GM19455 (cell line): ENCODE measurements at regions not wholly inside any gene's neighbourhood (a gene's known extent, or its start where the extent isn't known, plus 50 kb on each side); places are given as distances from the start of the nearest gene placed in this dataset.

ENCODE experiments used
- ATAC-seq: cut with Tn5 transposase; IDR thresholded peaks from one replicate; pipeline ENCODE4 v1.9.1; 2021; ENCODE audit not compliant: unreplicated experiment

DNA sequence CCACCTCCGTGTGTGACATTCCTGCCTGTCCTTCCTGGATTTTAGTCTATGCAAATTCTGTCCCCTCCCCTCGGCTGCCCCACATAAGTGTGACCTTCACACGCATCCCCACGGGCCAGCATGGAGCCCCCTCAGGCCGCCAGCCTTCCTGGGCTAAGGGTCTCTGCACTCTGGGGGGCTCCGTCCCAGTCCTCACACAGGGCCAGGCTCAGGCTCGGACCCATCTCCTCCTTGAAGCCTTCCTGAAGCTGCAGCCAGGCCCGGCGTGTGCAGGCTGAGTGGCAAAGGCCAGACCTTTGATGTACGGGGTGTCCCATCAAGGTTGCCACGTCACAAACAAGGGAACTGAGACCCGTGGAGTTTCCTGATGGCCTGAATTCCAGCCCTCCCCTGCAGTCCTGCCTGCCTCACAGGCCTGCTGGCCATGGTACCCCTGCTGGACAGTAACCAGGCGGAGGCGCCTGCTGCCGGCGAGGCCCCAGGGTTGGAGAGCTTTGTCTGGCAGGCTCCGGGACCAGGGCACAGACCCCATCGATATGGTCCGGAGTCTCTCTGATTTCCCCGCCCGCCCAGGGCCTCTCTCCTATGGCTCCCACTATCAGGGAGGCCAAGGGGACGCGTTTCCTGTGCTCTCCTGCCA, 791.7 kb downstream of the BRD1 start:
- ATAC-seq = no peak

DNA sequence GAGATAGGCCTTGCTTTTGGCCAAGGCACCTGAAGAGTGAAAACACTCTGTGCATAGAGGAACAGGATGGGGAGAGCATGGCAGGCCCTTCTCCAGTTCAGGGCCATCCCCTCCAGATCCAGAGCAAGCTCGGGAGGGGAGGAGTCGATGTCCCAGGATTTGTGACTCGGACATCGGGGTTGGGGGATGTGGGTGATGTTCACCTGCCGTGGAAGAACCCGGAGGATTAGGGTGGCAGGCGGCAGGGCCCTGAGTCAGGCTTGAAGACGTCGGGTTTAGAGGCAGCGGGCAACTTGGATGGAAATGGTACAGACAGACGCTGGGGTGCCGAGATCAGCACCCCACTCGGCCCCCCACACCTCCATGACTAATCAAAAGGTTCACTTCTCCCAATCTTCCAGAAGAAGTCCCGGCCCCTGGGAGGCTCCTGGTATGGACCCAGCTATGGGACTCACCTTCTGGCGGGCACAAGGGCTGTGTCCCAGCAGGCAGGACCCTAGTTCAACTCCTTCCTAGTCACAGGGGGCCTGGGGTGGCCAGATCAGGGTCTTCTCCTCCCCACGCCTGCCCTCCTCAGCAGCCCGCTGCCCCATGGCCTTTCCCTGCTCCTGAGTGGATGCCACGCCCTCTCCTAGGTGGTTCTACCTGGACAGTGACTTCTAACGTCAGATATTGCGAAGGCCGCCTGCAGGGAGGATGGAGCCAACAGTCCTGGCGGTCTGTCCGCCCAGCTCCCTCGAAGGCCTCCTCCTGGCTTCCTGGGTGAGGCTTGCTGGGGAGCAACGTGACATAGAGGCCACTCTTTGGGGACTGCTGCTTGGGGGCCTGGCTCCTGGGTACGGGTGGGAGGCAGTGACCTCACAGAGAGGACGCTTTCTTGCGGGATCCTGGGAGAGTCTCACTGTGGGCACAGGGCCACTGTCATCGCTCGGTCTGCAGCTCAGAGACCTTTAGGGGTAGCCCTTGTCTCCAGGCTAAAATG, 792.5 kb downstream of the BRD1 start:
- ATAC-seq = no peak

DNA sequence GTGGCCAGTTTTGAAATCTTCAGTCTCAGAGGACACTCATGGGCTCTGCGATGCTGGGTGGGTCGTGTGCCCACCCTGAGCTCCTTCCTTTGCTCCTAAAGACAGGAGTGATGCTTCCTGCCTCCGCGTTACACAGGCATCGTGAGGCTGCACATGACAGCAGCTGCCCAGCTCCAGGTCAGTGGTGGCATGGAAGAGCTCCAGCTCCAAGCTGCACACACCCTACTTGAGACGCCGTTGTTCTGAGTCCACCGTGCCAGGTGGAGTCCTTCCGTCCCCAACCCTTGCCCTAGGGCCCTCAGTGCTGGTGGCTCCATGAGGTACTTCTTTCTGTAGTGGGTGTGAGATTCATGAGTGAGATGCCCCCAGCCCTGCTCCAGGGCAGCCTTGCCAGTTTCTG, 794.1 kb downstream of the BRD1 start:
- ATAC-seq = no peak

DNA sequence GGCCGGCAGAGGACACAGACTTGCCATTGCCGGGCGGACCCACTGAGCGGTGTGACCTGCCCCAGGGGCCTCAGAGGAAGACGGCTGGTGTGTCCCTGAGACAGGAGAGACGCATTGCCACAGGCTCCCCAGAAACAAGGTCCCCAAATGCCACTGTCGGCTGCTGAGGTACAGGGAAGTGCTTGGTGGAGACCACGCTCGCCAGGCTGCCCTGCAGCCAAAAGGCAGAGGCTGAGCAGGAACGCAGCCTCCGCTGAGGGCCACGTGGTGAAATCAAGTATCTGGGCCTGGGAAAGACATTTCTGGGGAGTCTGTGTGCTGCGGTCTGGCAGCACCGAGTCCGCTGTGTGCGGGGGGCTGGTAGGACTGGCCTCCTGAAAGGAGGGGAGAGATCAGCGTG, 794.9 kb downstream of the BRD1 start:
- no peak for ATAC-seq

DNA sequence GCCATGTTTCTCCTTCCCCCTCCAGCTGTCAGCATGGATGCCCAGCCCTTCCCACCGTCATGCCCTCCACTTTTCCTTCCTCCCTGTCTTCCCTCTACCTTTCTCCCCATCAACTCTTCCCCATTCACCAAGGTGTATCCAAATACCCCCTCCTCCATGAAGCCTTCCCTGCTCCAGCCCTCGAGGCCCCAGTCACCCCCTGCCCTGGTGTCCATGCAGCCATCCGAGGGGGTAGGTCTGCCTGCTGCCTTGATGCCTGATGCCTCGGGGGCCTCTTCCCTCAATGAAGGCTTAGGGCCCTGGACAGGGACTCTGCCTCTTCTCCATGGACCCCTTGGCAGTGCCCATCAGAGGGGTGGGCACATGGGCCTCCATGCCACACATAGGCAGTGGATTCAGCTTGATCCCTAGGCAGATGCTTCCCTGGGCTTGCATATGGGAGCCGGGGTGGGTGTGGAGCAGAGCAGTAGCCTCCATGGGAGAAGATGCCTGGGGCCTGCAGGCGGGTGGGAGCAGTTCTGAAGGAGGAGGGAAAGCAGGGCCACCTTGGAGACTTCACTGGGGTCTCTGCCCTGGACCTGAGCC, 795.8 kb downstream of the BRD1 start:
- no peak for ATAC-seq

DNA sequence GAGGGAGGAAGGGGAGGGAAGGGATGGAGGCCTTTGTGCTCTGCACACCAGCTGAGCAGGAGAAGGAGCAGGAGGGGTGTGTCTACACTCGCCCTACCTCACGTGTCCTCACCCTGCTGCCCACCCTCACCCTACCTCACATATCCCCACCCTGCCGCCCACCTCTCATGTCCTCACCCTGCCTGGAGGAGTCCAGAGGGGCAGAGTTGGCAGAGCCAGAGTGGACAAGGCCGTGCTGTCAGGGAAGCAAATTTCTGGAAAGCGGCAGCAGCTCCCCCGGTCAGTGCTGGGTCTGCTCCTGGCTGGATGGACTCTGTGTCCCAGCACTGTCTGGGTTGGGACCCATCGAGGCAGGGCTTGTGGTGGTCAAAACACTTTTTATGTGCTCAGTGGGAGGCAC, 799.6 kb downstream of the BRD1 start:
- no peak for ATAC-seq

DNA sequence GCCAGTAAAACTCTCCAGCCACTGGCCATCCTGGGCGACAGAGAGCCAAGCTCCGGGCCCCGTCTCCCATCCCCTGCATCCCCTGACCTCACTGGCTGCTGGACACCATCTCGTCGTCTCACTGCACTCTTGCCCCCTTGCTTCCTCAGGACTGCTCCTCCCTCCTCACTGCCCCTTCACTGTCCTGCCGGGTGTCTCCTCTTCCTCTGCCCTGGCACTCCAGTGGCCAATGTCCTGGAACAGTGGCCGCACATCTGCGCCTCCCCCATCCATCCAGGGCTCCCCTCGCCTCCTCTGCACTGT, 800.4 kb downstream of the BRD1 start:
- no peak for ATAC-seq

DNA sequence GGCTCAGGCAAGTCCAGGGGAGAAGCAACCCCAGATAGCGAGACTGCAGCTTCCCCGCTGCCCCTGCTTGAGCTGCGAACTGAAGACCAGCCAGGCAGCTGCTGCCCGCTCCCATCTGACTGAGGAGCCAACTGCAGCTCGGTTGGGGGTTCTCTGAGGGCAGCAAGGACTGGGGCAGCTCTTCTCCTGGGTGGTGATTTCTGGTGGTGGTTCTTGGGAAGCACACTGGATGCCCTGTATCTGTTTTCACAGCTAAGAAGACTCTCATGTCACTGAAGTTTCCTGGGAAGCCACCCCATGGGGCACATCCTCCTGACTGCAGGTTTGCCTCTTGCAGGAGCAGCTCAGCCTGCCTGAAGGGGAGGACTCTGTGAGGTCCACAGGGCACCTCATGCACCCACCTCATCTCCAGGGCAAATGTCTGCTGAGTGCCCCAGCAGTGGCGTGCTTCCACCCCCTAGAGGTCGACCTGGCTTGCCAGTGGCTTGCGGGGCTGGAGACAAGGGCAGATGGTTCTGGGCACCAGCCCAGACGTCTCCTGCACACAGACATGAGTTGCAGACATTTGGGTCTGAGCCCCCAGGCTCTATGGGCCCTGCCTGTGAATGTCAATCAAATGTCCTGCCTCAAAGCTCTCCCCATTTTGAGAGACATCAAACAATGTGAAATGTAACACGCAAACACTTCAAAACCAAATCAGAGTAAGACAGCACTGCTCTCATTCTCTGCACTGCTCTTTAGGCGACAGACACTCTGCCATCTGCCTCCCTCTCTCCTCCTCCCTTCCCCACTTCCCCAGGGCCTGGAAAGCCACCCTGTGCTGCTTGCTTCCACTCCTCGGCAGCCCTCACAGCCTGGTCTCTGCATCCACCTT, 800.9 kb downstream of the BRD1 start:
- no peak for ATAC-seq

DNA sequence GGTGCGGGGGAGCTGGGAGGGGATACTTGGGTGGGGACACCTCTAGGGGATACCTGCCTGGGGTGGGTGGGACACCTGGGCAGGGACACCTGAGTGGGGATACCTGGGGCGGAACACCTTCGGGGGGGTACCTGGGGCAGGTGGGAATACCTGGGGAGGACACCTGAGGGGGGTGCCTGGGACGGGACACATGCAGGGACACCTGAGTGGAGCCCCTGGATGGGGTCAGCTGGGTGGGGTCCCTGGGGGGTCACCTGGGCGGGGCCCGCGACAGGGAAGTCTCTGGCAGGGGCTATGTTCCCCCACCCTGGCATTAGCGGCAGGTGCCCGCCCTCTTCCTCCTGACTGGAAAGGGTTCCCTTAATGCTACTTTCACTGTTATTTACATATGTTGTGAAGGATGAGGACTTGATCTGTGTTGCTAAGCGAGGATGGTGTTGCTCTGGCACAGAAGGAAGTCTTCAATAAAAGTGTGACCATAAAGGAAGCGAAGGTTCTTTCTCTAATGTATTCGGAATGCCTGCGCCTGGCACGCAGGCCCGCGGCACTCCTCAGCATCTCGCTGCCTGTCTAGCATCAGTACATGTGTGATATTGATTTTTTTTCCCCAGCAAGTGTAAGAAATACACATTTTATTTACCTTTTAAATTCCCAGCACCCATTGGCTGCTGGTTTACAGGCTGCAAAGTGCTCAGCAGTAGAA, 801.7 kb downstream of the BRD1 start:
- no peak for ATAC-seq

DNA sequence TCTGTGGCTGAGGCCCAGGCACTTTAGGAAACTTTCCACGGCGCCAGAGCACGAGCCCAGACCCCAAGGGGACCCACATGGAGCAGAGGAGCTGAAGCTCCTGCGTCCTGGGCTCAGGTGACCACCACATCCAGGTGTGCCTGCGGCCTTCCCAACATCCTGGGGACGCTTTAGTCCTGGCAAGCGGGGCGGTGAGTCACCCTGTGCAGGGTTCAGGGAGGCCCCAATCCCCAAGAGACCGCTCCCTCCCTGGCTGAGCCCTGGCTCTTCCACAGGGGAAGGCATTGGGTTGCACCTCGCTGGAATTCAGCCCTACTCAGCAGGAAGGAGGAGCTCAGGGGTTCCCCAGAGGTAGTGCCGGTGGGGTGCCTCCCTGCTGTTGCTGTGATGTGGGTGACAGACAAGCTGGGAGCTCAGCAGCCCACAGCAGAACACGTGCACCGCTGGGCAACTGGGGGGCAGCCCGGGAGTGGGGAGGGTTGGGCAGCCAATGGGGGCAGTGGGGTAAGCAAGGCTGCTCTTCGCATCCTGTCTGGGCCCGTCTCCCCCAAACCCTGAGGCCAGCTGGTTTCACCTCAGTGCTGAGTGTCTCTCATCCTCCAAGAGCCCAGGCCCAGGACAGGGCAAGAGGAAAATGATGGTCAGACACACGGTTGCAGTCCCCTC, 802.8 kb downstream of the BRD1 start:
- ATAC-seq = no peak

DNA sequence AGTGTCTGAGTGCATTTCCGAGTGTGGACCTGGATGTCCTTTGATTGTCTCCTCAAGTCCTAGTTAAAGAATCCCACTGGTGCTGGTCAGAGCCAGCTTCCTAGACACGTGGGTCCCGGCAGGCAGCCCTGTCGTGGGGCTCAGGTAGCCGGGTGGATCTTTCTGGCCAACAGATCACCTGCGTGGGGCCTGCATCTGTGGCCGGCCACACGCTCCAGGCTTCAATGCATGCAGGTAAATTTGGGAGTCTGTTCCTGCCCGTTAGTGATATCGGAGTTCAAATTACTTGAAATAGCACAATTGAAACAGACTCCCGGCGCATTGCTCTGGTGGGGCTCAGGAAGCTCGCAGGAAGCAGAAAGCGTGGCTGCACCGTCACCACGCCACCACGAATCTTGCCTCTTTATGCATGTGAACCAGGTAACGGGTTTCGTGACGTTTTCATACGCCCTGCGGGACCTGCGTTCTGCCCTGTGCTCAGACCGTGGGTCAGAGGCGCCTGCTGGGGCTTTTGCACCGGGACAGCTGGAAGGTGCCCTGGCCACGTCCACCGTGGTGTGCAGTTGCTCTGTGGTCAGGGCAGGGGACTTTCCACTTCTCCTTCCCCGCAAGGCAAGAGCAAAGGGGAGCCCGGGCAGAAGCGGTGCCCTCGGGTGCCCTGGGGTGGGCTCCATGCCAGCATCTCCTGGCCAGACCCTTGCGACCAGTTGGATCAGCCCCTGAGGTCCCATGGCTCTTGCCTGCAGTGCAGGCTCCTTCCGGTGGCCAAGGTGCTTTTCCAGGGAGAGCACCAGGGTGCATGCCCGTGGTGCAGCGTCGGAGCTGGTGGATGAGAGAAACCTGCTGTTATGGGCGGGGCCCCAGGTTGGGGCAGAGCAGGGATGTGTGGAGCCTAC, 803.5 kb downstream of the BRD1 start:
- ATAC-seq = no peak

DNA sequence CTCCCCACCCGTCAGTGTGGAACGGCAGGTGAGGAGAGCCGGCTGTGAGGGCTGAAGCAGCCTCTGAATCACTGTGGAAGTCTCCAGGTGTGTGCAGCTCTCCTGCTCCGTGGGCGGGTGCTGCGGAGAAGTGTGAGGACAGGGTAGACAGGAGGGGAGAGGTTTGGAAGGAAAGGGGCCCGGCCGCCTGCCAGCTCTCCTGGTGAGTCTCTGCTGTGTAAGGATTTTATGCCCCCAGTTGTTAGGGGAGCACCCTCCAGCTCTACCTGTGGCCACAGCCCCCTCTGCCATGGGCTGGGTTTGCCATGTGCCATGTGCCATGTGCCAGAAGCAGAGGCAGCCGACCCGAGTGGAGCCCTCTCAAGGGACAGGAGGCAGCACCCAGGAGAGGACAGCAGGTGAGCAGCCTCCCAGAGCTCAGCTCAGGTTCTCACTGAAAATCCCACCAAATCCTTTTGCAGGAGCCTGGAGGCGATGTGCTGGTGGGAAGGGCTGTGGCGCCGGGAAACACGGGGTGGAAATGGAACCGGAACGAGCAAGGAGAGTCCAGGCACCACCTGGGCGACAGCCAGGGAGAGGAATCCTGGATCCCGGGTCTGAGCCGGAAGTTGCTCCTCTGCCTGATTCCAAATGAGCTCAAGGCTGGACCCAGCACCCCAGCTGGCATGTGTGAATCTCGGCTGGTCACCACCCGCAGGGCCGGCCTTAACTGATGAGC, 804.4 kb downstream of the BRD1 start:
- no peak for ATAC-seq

DNA sequence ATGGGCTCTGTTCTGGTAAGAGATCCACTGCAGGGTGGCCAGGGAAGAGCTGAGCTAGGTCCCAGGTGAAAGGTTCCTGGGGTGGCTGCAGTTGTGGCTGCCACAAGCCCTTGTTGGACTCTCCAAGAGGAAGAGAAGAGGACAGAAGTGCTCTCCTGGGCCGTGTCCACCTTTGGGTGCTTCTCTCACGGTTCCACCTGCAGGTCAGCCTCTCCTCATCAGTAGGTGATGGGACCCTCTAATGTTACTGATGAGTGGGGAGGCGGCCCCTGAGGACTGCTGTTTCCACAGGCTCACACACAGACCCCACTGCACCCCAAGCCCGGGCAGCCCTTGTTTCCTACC, 804.9 kb downstream of the BRD1 start:
- no peak for ATAC-seq

DNA sequence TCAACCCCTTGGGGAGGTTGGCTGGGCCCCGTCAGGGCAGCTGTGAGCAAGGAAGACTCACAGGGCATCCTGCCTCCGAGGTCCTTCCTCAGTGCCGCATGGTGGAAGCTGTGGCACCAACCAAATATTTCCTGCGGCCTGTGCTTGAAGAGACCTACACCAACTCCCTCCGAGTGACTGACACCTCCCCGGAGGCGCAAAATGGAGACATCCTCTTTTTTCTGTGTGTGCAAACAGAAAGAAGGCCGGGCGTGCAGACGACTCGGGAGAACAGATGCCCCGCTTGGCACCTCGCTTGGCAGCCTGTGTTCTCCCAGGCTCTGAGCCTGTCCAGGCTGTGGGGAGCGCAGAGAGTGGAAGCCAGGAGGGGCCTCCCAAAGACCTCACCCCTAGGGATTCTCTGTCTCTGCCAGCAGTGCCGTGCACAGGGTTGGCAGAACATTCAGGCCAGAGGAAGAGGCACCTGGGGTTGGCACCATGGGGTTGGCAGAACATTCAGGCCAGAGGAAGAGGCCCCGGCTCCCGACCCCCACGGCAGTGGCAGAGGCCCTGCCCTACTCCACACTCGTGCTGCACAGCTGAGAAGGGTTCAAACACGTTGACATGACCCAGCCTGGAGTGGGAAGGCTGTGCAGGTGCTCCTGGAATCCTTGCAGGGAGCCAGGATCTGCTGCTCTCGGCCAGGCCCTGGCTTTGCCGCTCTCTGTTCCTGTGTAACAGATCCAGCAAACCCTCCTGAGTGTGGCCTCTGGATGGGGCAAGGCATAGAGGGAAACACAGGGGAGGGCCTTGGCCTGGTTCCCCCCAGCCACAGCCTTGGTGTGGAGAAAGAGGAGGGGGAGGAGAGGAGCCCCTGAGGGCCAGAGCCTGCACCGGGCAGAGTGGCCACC, 805.5 kb downstream of the BRD1 start:
- ATAC-seq = no peak

DNA sequence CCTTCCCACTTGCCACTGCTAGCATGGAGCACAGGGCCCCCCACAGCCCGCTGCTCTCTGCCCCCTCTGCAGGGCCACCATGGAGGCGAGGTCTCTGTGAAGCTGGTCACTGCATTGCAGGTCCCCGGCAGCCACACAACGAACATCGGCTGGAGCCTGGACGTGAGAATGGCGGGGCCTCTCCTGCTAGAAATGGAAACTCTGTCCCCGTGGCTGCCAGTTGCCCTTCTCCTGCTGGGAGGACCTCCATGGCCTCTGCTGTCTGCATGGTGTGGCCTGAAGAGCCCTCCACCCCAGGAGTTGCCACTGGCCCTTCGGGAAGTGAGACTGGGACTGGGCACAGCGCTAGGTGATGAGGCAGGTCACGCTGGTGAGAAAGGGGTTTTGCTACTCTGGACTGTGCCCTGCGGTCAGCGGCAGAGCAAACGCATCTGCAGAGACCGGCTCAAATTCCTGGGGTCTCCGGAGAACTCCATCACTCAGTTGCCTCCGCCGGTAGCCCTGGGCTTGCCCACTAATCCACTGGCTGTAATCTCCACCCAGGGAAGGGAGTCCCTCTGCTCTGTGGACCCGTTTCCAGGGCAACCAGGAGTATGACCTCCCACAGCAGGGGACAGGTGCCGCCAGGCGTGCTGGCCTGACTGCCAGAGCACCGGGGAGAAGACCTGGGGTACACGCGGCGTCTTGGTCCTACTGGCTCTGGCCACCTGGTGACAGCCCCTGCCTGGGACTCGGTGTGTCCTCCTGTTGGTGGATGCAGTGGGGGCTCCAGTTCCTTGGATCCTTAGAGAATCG, 806.3 kb downstream of the BRD1 start:
- no peak for ATAC-seq

DNA sequence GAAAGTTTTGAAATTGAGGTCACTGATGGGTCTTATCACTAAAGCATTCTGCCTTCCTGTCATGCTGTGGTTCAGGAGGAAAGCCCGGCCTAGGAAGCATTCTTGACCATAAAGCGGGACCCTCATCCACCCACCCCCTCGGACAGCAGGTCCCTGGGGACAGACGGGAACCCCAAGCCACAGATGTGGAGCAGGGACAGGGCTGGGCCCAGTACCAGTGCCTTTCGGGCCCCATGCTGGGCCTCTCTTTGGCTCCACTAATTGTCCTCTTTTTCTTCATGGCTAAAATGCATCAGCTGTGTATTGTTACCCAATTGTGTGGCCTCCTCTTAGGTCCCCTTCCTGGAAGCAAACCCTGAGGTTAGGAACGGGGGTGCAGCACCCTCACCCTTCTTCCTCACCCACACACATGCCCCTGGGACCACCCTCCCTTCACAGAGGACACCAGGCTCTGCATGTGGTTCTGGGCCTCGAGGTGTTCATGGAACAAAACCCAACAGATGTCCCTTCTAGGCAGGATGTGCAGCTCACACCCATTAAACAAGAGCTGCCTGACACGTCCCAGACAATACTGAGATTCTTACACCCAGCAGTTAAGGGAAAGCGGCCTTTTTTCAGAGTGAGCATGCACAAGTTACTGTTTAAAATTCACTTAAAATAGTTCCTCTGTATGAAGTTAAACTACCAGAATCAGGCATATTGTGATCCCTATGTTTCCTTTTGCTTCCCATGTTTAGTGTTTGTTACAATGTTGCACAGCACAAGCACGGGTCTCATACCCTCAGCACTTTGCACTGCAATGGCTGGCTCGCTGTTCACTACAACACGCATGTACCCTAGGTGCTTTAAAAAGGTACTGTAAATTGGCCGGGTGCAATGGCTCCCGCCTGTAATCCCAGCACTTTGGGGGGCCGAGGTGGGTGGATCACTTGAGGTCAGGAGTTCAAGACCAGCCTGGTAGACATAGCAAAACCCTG, 807.6 kb downstream of the BRD1 start:
- no peak for ATAC-seq
